ENCODE measurements at regions not wholly inside any gene's neighbourhood (a gene's known extent, or its start where the extent isn't known, plus 50 kb on each side); places are given as distances from the start of the nearest gene placed in this dataset.

DNA sequence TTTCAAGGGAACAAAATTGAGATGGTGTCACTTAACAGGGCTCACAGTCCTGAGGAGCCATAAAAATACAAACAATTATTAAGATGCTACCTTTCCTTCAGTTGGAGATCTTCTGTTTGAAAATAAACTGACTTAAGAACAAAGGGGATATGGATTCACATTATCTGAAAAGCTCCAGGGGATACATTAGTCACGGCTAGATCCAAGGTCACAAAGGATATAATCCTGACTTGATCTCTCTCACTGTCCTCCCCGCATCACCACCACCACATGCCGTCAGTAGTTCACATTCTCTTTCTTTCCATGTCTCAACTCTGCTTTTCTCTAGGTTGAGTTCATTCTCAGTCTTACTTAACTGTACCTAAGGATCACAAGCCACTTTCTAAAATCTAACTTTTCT is 530.4 kb upstream of the MARCKS start:
- TF ChIP-seq EZH2 (IDR thresholded peaks at IDR 0.05; ENCODE audit: borderline replicate concordance, low read depth, low read length, severe bottlenecking) (no peak), MYC (IDR thresholded peaks at IDR 0.05; ENCODE audit: low read depth, low read length) (no peak), POLR2A (IDR thresholded peaks at IDR 0.05; ENCODE audit: low read depth, low read length) (no peak), POLR2AphosphoS5 (IDR thresholded peaks at IDR 0.05; ENCODE audit: insufficient read depth, low read depth, low read length) (no peak), JUN (IDR thresholded peaks at IDR 0.05; ENCODE audit: borderline replicate concordance, insufficient read depth, insufficient read length, low read depth) (no peak), FOS (IDR thresholded peaks at IDR 0.05; ENCODE audit: borderline replicate concordance, insufficient read depth, low read length) (no peak)
- TF ChIP-seq, protein P1, sequence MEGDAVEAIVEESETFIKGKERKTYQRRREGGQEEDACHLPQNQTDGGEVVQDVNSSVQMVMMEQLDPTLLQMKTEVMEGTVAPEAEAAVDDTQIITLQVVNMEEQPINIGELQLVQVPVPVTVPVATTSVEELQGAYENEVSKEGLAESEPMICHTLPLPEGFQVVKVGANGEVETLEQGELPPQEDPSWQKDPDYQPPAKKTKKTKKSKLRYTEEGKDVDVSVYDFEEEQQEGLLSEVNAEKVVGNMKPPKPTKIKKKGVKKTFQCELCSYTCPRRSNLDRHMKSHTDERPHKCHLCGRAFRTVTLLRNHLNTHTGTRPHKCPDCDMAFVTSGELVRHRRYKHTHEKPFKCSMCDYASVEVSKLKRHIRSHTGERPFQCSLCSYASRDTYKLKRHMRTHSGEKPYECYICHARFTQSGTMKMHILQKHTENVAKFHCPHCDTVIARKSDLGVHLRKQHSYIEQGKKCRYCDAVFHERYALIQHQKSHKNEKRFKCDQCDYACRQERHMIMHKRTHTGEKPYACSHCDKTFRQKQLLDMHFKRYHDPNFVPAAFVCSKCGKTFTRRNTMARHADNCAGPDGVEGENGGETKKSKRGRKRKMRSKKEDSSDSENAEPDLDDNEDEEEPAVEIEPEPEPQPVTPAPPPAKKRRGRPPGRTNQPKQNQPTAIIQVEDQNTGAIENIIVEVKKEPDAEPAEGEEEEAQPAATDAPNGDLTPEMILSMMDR (IDR thresholded peaks at IDR 0.05; ENCODE audit: extremely low read depth in 1 of 2, insufficient read depth in 1 of 2, low read depth in 1 of 2, low read length in 2 of 2), result no peak
- TF ChIP-seq, protein P2, sequence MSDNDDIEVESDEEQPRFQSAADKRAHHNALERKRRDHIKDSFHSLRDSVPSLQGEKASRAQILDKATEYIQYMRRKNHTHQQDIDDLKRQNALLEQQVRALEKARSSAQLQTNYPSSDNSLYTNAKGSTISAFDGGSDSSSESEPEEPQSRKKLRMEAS (IDR thresholded peaks at IDR 0.05; ENCODE audit: insufficient read depth, insufficient read length), result no peak

Measured in endothelial cell of umbilical vein (primary cell).